ENCODE measurements at regions not wholly inside any gene's neighbourhood (a gene's known extent, or its start where the extent isn't known, plus 50 kb on each side); places are given as distances from the start of the nearest gene placed in this dataset.
"Not testable (repeated sequence)": the region's sequence is repeated elsewhere in the genome, so short reads cannot be mapped to it uniquely, and the experiment has no call there.

DNA sequence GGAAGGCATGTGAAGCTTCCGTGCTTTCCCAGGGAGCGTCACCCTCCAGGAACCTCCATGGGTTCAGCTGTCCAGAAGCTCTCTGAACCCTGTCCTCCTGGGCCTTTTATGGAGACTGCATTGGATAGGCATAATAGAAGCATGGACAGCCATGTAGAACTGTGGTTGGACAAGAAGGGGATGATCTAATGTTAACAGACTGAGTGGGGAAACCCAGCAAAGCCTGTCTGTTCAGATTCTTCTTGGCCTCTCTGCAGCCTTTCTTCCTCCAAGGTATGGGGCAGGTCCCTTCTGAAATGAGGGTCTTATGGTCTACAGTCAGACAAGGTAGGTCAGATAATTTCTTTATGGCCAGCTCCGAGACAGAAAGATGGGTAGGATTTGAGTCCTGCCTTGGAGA, 59.1 kb upstream of the CTNNA1 start:
- Histone ChIP-seq H3K27me3 (ENCODE audit: low read depth, low read length) (no peaks in the 10 kb centered on the region), H3K9ac (ENCODE audit: low read length) (no peak overlapping the region), H3K36me3 (replicated peaks; ENCODE audit: low read depth, low read length) (no peaks in the 10 kb centered on the region), H3K9me3 (ENCODE audit: insufficient read depth, low read length) (no peaks in the 10 kb centered on the region), H3K4me1 (ENCODE audit: low read length) (no peaks in the 10 kb centered on the region), H3K4me2 (ENCODE audit: low read length) (no peak overlapping the region), H4K20me1 (ENCODE audit: insufficient read depth, low read length) (no peaks in the 10 kb centered on the region), H3K27ac (ENCODE audit: low read length) (no peak overlapping the region), H2AFZ (ENCODE audit: low read depth, low read length) (no peak overlapping the region), H3K79me2 (ENCODE audit: low read length) (no peaks in the 10 kb centered on the region), H3K4me3 (ENCODE audit: low read length) (no peak overlapping the region)
- no peak for TF ChIP-seq CTCF (IDR thresholded peaks at IDR 0.05; ENCODE audit: low read depth, low read length)
- TF ChIP-seq EZH2phosphoT487 (IDR thresholded peaks at IDR 0.05; ENCODE audit: low read depth) = no peak

DNA sequence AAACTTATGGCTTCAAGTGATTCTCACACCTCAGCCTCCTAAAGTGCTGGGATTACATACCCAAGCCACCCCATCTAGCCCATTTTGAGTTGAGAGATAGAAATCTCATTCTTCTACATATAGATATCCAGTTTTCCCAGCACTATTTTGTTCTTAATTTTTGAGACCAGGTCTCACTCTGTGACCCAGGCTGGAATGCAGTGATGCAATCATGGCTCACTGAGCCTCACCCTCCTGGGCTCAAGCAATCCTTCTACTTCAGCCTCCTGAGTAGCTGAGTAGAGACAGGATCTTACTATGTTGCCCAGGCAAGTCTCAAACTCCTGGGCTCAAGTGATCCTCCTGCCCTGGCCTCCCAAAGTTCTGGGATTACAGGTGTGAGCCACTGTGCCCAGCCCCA, 60.9 kb upstream of the CTNNA1 start:
- no peaks in the 10 kb centered on the region for H3K36me3 ChIP-seq (replicated peaks; ENCODE audit: low read depth, low read length)
- no peaks in the 10 kb centered on the region for H3K4me1 ChIP-seq (ENCODE audit: low read length)
- H3K9ac ChIP-seq (ENCODE audit: low read length) = no peak overlapping the region
- no peak overlapping the region for H3K4me2 ChIP-seq (ENCODE audit: low read length)
- H3K27me3 ChIP-seq (ENCODE audit: low read depth, low read length) = no peaks in the 10 kb centered on the region
- no peaks in the 10 kb centered on the region for H3K9me3 ChIP-seq (ENCODE audit: insufficient read depth, low read length)
- no peak for TF ChIP-seq EZH2phosphoT487 (IDR thresholded peaks at IDR 0.05; ENCODE audit: low read depth)
- no peak for TF ChIP-seq CTCF (IDR thresholded peaks at IDR 0.05; ENCODE audit: low read depth, low read length)
- H2AFZ ChIP-seq (ENCODE audit: low read depth, low read length) = no peak overlapping the region
- no peaks in the 10 kb centered on the region for H3K79me2 ChIP-seq (ENCODE audit: low read length)
- H3K27ac ChIP-seq (ENCODE audit: low read length) = no peak overlapping the region
- no peak overlapping the region for H3K4me3 ChIP-seq (ENCODE audit: low read length)
- H4K20me1 ChIP-seq (ENCODE audit: insufficient read depth, low read length) = no peaks in the 10 kb centered on the region

GRCh38 chr5:138686668-138687067, 66.6 kb upstream of the CTNNA1 start:
- TF ChIP-seq EZH2phosphoT487 (IDR thresholded peaks at IDR 0.05; ENCODE audit: low read depth) (no peak), CTCF (IDR thresholded peaks at IDR 0.05; ENCODE audit: low read depth, low read length) (no peak)
- Histone ChIP-seq H3K4me3 (ENCODE audit: low read length) (no peak overlapping the region), H3K36me3 (replicated peaks; ENCODE audit: low read depth, low read length) (no peaks in the 10 kb centered on the region), H3K27me3 (ENCODE audit: low read depth, low read length) (no peaks in the 10 kb centered on the region), H3K79me2 (ENCODE audit: low read length) (no peaks in the 10 kb centered on the region), H3K27ac (ENCODE audit: low read length) (no peak overlapping the region), H3K9me3 (ENCODE audit: insufficient read depth, low read length) (no peaks in the 10 kb centered on the region), H3K4me2 (ENCODE audit: low read length) (no peak overlapping the region), H2AFZ (ENCODE audit: low read depth, low read length) (no peak overlapping the region), H3K9ac (ENCODE audit: low read length) (no peak overlapping the region), H4K20me1 (ENCODE audit: insufficient read depth, low read length) (no peaks in the 10 kb centered on the region), H3K4me1 (ENCODE audit: low read length) (no peaks in the 10 kb centered on the region)

DNA sequence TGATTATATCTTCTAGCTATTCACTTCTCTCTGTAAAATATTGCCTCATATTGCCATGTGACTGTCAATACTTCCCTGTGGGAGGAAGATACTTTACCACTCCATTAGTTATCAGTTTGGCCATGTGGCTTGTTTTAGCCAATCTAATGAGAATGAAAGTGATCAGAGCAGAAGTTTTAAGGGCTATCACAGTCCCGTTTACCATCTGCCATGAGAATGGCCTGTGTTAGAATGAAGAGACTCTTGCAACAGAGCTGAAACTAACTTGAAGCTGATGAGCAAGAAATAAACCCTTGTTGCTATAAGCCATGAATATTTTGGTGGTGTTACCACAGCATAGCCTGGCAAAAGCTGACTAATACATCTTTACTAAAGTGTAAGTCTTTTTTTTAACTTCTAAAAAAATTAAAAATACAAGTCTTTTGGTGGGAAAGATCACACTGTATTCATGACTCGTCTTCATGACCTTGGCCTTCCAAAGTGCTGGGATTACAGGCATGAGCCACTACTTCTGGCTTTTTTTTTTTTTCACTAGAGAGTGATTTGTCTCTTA, 68.0 kb upstream of the CTNNA1 start:
- no peak overlapping the region for H3K9ac ChIP-seq (ENCODE audit: low read length)
- H3K79me2 ChIP-seq (ENCODE audit: low read length) = no peaks in the 10 kb centered on the region
- no peaks in the 10 kb centered on the region for H3K27me3 ChIP-seq (ENCODE audit: low read depth, low read length)
- no peak overlapping the region for H3K4me2 ChIP-seq (ENCODE audit: low read length)
- H4K20me1 ChIP-seq (ENCODE audit: insufficient read depth, low read length) = no peaks in the 10 kb centered on the region
- no peaks in the 10 kb centered on the region for H3K4me1 ChIP-seq (ENCODE audit: low read length)
- no peak overlapping the region for H3K27ac ChIP-seq (ENCODE audit: low read length)
- no peaks in the 10 kb centered on the region for H3K36me3 ChIP-seq (replicated peaks; ENCODE audit: low read depth, low read length)
- no peaks in the 10 kb centered on the region for H3K9me3 ChIP-seq (ENCODE audit: insufficient read depth, low read length)
- no peak overlapping the region for H3K4me3 ChIP-seq (ENCODE audit: low read length)
- H2AFZ ChIP-seq (ENCODE audit: low read depth, low read length) = no peak overlapping the region
- TF ChIP-seq EZH2phosphoT487 (IDR thresholded peaks at IDR 0.05; ENCODE audit: low read depth) (no peak), CTCF (IDR thresholded peaks at IDR 0.05; ENCODE audit: low read depth, low read length) (no peak)

DNA sequence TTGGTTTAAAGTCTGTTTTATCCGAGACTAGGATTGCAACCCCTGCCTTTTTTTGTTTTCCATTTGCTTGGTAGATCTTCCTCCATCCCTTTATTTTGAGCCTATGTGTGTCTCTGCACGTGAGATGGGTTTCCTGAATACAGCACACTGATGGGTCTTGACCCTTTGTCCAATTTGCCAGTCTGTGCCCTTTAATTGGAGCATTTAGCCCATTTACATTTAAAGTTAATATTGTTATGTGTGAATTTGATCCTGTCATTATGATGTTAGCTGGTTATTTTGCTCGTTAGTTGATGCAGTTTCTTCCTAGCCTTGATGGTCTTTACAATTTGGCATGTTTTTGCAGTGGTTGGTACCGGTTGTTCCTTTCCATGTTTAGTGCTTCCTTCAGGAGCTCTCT, 70.8 kb upstream of the CTNNA1 start:
- not testable (repeated sequence) for H3K4me3 ChIP-seq (ENCODE audit: low read length); H4K20me1 ChIP-seq (ENCODE audit: insufficient read depth, low read length); H3K4me2 ChIP-seq (ENCODE audit: low read length); H3K79me2 ChIP-seq (ENCODE audit: low read length); H3K9ac ChIP-seq (ENCODE audit: low read length); H3K27ac ChIP-seq (ENCODE audit: low read length); H3K27me3 ChIP-seq (ENCODE audit: low read depth, low read length); H3K4me1 ChIP-seq (ENCODE audit: low read length); H3K36me3 ChIP-seq (replicated peaks; ENCODE audit: low read depth, low read length); H2AFZ ChIP-seq (ENCODE audit: low read depth, low read length); H3K9me3 ChIP-seq (ENCODE audit: insufficient read depth, low read length)

DNA sequence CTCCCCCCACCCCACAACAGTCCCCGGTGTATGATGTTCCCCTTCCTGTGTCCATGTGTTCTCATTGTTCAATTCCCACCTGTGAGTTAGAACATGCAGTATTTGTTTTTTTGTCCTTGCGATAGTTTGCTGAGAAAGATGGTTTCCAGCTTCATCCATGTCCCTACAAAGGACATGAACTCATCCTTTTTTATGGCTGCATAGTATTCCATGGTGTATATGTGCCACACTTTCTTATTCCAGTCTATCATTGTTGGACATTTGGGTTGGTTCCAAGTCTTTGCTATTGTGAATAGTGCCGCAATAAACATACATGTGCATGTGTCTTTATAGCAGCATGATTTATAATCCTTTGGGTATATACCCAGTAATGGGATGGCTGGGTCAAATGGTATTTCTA, 74.4 kb upstream of the CTNNA1 start:
- H3K27me3 ChIP-seq (ENCODE audit: low read depth, low read length); H3K9ac ChIP-seq (ENCODE audit: low read length); H4K20me1 ChIP-seq (ENCODE audit: insufficient read depth, low read length); H3K36me3 ChIP-seq (replicated peaks; ENCODE audit: low read depth, low read length); H3K4me2 ChIP-seq (ENCODE audit: low read length); H3K9me3 ChIP-seq (ENCODE audit: insufficient read depth, low read length); H3K79me2 ChIP-seq (ENCODE audit: low read length); H3K27ac ChIP-seq (ENCODE audit: low read length); H3K4me1 ChIP-seq (ENCODE audit: low read length); H3K4me3 ChIP-seq (ENCODE audit: low read length); H2AFZ ChIP-seq (ENCODE audit: low read depth, low read length): not testable (repeated sequence)

Data from OCI-LY3 (cell line).